Endothelial cell of umbilical vein (primary cell): ENCODE measurements at regions not wholly inside any gene's neighbourhood (a gene's known extent, or its start where the extent isn't known, plus 50 kb on each side); places are given as distances from the start of the nearest gene placed in this dataset.

Source experiments
- CTCF ChIP-seq, 2 donors: IDR thresholded peaks; 1 replicate in 1 of 2; 2 replicates in 1 of 2; pipeline ENCODE4 v1.5.1; 2011; ENCODE audit warnings: low read length in 2 of 2, mild to moderate bottlenecking in 2 of 2, moderate library complexity in 2 of 2, control low read depth in 1 of 2, inconsistent platforms in 1 of 2, low read depth in 1 of 2; ENCODE audit not compliant: insufficient read depth in 1 of 2; ENCODE audit errors: extremely low read depth in 1 of 2
- EZH2 ChIP-seq: IDR thresholded peaks from 2 replicates; pipeline ENCODE4 v1.6.1; 2012; ENCODE audit warnings: borderline replicate concordance, low read depth, mild to moderate bottlenecking, moderate library complexity, low read length, inconsistent platforms; ENCODE audit not compliant: severe bottlenecking
- FOS ChIP-seq: IDR thresholded peaks from 2 replicates; pipeline ENCODE4 v1.6.1; 2011; ENCODE audit warnings: mild to moderate bottlenecking, low read length, moderate library complexity, borderline replicate concordance; ENCODE audit not compliant: insufficient read depth
- GATA2 ChIP-seq: IDR thresholded peaks from 2 replicates; pipeline ENCODE4 v1.7.0; 2011; ENCODE audit warnings: low read depth, mild to moderate bottlenecking, moderate library complexity, mixed read lengths, low read length; ENCODE audit not compliant: insufficient read length, insufficient read depth
- JUN ChIP-seq: IDR thresholded peaks from 2 replicates; pipeline ENCODE4 v1.6.1; 2011; ENCODE audit warnings: borderline replicate concordance, low read depth; ENCODE audit not compliant: insufficient read length, insufficient read depth
- MAX ChIP-seq: IDR thresholded peaks from 2 replicates; pipeline ENCODE4 v1.6.1; 2011; ENCODE audit not compliant: insufficient read depth, insufficient read length
- POLR2A ChIP-seq: IDR thresholded peaks from 2 replicates; pipeline ENCODE4 v1.6.1; 2012; ENCODE audit warnings: low read depth, mild to moderate bottlenecking, control low read depth, low read length
- POLR2AphosphoS5 ChIP-seq: IDR thresholded peaks from 2 replicates; pipeline ENCODE4 v1.6.1; 2012; ENCODE audit warnings: low read depth, mild to moderate bottlenecking, control low read depth, low read length, moderate library complexity; ENCODE audit not compliant: insufficient read depth

- TF ChIP-seq CTCF (IDR thresholded peaks at IDR 0.05; ENCODE audit: extremely low read depth in 1 of 2, insufficient read depth in 1 of 2, low read depth in 1 of 2, low read length in 2 of 2) (no peak), EZH2 (no peak), POLR2A (no peak), GATA2 (no peak), FOS (no peak), MAX (no peak), JUN (no peak), POLR2AphosphoS5 (no peak)
These were observed 945.8 kb upstream of the CRIM1 start for GRCh38 chr2:35409762-35410161.
